Skin epidermis (tissue), 12 donors: ENCODE measurements at regions not wholly inside any gene's neighbourhood (a gene's known extent, or its start where the extent isn't known, plus 50 kb on each side); places are given as distances from the start of the nearest gene placed in this dataset.

Experiments
- H3K27ac ChIP-seq, 21 experiments: fragments of 200-600 bp; sonication (generic) in 11 of 21; one replicate each; pipeline ENCODE4 v1.5.0; 2020; ENCODE audit warnings: mild to moderate bottlenecking in 3 of 21, inconsistent platforms in 2 of 21, moderate library complexity in 2 of 21
- H3K4me3 ChIP-seq, 7 experiments: fragments of 200-600 bp; sonication (generic) in 2 of 7; one replicate each; pipeline ENCODE4 v1.5.0; 2020; ENCODE audit warnings: inconsistent platforms in 2 of 7, mild to moderate bottlenecking in 2 of 7, moderate library complexity in 1 of 7

DNA sequence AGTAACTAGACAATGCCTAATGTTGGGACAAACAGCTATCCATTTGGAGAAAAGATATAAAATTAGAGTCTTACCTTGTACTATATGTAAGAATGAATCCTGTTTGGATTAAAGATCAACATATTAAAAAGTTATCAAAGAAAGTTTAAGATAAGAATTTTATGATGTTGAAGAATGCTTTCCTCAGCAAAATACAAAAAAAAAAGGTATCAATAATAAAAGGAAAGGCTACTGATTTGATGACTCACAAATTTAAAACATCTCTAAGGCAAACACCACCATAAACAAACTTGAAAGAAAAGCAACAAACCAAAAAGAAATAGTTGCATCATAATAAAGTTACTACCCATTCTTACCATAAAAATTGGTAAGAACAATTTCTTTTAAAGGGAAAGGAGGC lies 92.7 kb downstream of the C1D start:
- Histone ChIP-seq H3K4me3 (no peak overlapping the region), H3K27ac (no peak overlapping the region)

DNA sequence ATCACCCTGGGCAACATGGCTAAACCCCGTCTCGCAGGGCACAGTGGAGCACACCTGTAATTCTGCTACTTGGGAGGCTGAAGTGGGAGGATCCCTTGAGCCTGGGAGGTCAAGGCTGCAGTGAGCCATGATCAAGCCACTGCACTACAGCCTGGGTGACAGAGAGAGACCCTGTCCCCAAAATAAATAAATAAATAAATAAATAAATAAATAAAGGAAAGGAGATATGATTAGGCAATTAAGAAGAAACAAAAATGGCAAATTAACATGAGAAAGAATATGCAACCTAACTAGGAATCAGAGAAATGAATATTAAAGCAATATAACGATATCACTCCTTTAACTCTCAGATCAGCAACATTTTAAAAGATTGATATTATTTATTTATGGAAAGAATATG lies 92.3 kb downstream of the C1D start:
- no peak overlapping the region for H3K27ac ChIP-seq
- H3K4me3 ChIP-seq = no peak overlapping the region

DNA sequence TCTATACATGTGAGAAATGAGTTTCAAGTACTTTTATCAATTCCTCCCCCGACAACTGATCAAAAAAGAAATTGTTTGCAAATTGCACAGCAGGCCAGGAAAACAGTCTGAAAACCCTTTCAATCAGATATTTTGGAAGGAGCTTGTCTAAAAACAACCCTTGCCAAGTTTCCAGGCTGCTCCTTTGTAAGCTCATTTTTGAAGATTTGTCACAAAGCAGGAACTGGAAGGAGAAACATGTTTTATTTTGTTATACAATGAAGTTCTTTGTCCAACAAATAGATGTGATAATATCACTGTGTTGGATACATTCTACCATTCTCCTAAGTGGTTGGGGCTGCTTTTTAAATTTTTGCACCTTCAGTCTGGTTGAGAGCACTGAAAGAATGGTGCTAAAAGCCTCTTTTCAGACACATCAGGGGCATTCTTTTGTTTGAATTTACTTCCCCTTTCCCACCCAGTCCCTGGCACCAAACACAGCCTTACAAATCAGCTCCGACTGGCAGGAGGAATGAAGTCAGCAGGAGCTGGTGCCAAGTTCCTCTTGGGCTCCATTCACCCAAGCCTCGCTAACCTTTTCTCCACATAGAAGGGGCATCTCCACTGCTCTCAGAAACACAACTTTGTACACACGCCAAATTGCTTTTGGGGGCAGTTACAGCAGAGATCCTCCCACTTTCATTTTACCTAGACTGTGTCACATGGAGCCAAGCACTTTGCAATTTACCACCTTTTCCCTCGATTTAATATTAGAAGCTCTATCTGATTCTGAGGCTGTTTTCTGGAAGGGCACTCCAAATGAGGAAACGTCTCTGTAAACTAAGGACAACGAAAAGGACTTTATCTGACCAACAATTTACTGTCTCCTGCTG lies 88.0 kb downstream of the C1D start:
- no peak overlapping the region for H3K27ac ChIP-seq
- H3K4me3 ChIP-seq = no peak overlapping the region

DNA sequence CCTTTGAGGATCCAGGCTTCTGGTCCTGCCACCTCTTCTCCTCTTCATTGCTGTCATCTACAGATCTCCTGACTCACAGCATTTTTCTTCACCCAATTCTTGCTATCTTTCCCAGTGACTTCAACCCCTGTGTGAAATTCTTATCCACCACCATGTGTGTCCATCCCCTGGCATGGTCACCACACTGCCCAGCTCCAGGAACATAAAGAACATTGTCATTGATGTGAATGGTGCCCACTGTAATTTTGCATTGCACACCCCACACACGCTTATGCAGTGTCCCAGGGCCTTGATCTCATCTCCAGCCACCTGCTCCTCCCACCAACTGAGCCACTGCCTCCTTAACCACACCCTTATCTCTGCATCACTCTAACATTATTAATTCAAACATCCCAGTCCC lies 85.3 kb downstream of the C1D start:
- Histone ChIP-seq H3K27ac (no peak overlapping the region), H3K4me3 (no peak overlapping the region)

DNA sequence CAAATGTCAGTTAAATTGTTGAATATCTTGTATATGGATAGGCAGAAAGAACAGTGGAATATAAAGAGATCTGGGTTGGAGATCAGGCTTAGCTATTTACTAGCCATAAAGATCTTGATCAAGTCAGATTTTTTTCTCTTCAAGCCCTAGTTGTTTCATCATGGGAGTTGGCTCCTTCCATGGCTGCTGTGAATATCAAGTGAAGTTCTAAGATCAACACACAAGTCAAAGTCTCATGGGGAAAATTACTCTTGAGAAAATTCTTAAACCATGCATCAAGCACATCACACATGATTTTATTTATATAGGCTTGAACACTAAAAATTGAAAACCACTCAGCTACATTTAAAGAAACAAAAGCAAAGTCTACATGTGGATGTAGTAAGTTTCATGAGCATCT lies 79.8 kb downstream of the C1D start:
- no peak overlapping the region for H3K4me3 ChIP-seq
- H3K27ac ChIP-seq = no peak overlapping the region

DNA sequence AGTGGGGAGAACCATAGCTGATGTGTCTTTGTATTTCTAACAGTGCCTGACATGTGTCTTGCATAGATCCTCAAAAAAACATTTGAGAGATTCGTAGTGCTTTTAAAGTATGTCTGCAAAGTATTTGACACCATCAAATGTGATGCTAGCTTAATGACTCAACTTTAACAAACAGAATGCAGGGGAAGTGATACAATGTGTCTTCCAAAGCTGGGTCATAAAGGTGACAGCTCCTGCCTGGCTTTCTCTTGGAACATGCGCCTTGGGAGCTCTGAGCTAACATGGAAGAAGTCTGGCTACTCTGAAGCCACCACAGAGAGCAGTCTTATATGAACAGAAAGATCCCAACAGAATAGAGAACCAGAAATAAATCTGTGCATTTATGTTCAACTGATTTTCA lies 78.2 kb downstream of the C1D start:
- H3K4me3 ChIP-seq = no peak overlapping the region
- H3K27ac ChIP-seq = no peak overlapping the region

DNA sequence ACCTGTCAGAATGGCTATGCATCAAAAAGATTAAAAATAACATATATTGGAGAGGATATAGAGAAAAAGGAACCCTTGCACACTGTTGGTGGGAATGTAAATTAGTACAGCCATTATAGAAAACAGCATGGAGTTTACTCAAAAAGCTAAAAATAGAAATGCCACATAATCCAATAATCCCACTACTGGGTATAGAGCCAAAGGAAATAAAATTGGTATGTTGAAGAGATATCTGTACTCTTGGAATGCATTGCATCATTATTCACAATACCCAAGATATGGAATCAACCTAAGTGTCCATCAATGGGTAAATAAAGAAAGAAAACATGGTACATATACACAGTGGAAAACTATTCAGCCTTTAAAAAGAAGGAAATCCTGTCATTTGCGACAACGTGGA lies 77.2 kb downstream of the C1D start:
- H3K27ac ChIP-seq = no peak overlapping the region
- H3K4me3 ChIP-seq = no peak overlapping the region

DNA sequence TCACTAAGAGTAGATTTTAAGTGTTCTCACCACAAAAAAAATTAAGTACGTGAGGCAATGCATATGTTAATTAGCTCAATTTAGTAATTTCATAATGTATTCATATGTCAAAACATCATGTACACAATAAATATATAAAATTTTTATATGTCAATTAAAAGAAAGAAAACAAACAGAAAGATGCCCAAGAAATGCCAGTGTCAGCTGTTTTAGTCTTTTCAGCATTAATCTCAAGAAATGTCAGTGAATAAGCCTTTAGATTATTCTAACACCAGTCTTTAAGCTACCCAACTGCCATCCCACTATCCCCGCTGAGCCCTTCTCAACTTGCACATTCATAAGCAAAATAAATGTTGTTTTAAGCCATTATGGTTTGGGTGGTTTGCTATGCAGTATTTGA lies 76.5 kb downstream of the C1D start:
- H3K27ac ChIP-seq = no peak overlapping the region
- no peak overlapping the region for H3K4me3 ChIP-seq
